KOPT-K1 (cell line): ENCODE measurements at regions not wholly inside any gene's neighbourhood (a gene's known extent, or its start where the extent isn't known, plus 50 kb on each side); places are given as distances from the start of the nearest gene placed in this dataset.
"Not testable (repeated sequence)": the region's sequence is repeated elsewhere in the genome, so short reads cannot be mapped to it uniquely, and the experiment has no call there.

Experiments used
- H3K27ac ChIP-seq: fragments of 200-600 bp; sonication (generic); 2 replicates; pipeline ENCODE4 v1.5.1; 2016; ENCODE audit warnings: antibody characterized with exemption, mild to moderate bottlenecking, low read depth, low read length; ENCODE audit not compliant: poor library complexity, severe bottlenecking
- H3K36me3 ChIP-seq: fragments of 200-600 bp; sonication (generic); 2 replicates; pipeline ENCODE4 v1.5.1; 2017; ENCODE audit warnings: antibody characterized with exemption, mild to moderate bottlenecking, low read length, moderate library complexity; ENCODE audit not compliant: insufficient read depth
- H3K9me3 ChIP-seq: fragments of 200-600 bp; sonication (generic); 2 replicates; pipeline ENCODE4 v1.5.1; 2017; ENCODE audit warnings: antibody characterized with exemption, low read length, mild to moderate bottlenecking; ENCODE audit not compliant: insufficient read depth, poor library complexity, severe bottlenecking

DNA sequence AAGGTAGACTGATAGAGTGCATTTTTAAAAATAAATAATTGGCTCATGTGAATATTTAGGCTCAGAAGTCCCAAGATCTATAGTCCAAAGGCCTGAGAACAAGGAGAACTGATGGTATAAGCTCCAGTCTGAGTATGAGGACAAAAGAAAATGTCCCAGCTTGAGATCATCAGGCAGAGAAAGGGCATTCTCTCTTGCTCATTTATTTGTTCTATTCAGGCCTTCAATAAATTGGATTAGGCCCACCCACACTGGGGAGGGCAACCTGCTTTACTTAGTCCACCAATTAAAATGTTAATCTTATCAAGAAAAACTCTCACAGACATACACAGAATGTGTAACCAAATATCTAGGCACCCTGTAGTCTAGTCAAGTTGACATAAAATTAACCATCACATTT is 644.4 kb upstream of the MDGA2 start:
- Histone ChIP-seq H3K9me3 (no peaks in the 10 kb centered on the region), H3K27ac (no peak overlapping the region)

DNA sequence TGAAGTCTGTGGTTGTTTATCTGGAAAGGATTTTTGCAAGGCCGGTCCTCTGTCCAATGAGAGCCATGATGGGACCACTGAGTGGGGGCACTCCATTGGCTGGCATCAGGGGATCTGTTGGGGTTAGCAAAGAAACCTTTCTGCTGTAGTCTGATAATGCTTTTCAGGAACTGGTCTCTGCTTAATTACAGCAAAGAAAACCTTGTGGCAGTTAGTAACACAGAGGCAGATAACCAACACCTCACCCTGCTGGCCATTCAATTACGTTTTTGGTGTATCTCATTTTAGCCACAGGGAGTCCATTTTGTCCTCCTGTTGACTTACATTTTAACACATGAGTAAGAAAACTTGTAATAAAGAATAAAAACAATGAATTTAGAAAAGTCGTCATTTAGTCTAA is 629.3 kb upstream of the MDGA2 start:
- H3K27ac ChIP-seq = no peak overlapping the region
- H3K36me3 ChIP-seq = no peaks in the 10 kb centered on the region
- H3K9me3 ChIP-seq = no peaks in the 10 kb centered on the region

More for the DNA sequence above, 644.4 kb upstream of the MDGA2 start:
- H3K36me3 ChIP-seq = no peaks in the 10 kb centered on the region

DNA sequence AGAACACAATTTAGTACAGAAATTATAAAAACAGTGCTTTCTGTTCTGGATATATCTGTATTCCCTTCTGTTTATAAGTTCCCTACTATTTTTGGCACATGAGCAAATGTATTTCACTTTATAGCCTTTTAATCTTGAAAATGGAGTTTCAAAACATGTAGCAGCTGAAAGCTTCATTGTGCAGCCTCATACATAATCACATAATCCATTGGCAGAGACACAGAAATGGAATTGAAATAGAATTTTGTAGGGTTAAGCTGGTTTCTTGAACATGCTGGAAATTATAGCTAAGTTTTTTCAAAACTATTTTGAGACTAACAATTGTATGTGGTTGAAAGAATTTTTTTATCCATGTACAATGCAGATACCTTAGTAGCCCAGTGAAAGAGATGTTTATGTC is 614.3 kb upstream of the MDGA2 start:
- Histone ChIP-seq H3K36me3 (no peaks in the 10 kb centered on the region), H3K9me3 (no peaks in the 10 kb centered on the region), H3K27ac (no peak overlapping the region)

DNA sequence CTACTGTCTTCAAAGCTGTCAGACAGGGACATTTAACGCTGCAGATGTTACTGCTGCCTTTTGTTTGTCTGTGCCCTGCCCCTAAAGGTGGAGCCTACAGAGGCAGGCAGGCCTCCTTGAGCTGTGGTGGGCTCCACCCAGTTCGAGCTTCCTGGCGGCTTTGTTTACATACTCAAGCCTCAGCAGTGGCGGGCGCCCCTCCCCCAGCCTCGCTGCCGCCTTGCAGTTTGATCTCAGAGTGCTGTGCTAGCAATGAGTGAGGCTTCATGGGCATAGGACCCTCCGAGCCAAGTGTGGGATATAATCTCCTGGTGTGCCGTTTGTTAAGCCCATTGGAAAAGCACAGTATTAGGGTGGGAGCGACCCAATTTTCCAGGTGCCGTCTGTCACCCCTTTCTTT is 609.8 kb upstream of the MDGA2 start:
- H3K9me3 ChIP-seq, H3K36me3 ChIP-seq, H3K27ac ChIP-seq: not testable (repeated sequence)

DNA sequence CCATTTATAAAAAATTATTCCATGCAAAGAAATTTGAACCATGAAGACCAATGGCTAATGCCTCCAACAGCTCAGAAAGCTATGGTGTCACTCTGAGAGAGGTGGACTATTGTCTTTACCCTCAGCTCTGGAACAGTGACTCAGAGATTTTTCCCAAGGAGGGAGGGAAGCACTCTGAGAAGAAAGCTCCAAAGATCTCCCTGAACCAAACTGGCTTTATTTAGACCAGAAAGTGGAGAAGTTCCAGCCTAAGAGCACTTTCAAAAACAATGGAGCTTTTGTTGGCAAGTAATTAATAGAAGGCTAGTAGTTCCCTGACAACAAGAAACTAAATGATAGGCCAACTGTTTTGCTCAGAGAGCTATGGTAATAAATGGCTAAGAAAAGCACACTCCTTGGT is 599.9 kb upstream of the MDGA2 start:
- H3K27ac ChIP-seq = no peak overlapping the region
- H3K36me3 ChIP-seq = no peaks in the 10 kb centered on the region
- no peaks in the 10 kb centered on the region for H3K9me3 ChIP-seq

DNA sequence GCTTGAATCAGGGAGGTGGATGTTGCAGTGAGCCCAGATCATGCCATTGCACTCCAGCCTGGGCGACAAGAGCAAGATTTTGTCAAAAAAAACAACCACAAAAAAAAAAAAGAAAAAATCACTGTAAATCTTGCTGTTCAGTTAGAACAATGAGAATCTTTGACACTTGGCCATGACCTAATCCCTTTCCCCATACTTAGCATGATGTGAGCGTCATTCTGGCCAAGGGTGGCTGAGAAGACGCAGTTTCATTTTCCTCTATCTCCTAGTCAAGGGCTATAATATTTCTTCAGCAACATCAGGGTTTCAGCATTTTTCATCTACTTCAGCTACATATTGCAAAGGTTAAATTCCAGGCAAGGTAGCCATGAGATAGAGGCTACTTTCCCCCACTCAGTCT is 599.4 kb upstream of the MDGA2 start:
- Histone ChIP-seq H3K36me3 (no peaks in the 10 kb centered on the region), H3K9me3 (no peaks in the 10 kb centered on the region), H3K27ac (no peak overlapping the region)

DNA sequence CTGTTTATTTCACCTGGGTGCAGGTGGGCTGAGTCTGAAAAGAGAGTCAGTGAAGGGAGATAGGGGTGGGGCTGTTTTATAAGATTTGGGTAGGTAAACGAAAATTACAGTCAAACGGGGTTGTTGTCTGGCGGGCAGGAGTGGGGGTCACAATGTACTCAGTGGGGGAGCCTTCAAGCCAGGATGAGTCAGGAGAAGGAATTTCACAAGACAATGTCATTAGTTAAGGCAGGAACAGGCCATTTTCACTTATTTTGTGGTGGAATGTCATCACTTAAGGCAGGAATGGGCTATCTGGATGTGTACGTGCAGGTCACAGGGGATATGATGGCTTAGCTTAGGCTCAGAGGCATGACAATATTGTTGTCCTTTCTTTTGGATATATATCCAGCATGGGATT is 592.5 kb upstream of the MDGA2 start:
- not testable (repeated sequence) for H3K27ac ChIP-seq, H3K36me3 ChIP-seq, H3K9me3 ChIP-seq

DNA sequence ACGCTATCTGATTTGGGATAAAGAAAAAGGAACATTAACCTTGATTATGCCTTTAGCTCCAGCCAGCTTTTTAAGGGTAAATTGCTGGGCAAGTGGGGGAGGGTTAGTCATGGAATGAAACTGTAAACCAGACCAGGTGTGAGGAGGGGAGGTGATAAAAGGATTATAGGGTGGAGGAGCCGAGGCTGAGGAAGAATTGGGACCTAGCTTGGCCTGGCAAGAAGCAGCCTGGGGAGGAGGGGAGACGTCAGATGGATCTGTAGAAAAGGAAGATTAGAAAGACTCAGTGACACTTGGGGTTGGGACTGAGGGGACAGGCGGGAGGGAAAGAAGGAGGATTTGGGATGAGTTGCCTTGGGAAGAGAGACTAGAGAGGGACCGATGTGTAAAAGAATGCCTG is 590.8 kb upstream of the MDGA2 start:
- H3K9me3 ChIP-seq, H3K36me3 ChIP-seq, H3K27ac ChIP-seq: not testable (repeated sequence)

DNA sequence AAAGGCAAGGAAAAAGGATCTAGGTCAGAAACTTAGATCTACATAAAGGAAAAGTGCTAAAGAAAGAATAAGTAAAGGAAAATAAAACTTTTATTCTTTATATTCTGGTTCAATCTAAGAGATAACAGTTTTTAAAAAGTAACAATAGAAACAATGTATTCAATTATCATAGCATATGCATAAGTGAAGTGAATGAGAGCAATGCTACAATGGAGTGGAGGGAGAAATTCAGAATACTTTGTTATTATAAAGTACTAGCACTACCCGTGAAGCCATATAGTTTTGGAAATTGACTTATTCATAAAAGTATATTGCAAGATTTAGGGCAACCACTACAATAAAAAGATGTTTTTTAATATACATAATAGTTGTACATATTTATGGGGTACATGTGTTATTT is 586.0 kb upstream of the MDGA2 start:
- no peak overlapping the region for H3K27ac ChIP-seq

DNA sequence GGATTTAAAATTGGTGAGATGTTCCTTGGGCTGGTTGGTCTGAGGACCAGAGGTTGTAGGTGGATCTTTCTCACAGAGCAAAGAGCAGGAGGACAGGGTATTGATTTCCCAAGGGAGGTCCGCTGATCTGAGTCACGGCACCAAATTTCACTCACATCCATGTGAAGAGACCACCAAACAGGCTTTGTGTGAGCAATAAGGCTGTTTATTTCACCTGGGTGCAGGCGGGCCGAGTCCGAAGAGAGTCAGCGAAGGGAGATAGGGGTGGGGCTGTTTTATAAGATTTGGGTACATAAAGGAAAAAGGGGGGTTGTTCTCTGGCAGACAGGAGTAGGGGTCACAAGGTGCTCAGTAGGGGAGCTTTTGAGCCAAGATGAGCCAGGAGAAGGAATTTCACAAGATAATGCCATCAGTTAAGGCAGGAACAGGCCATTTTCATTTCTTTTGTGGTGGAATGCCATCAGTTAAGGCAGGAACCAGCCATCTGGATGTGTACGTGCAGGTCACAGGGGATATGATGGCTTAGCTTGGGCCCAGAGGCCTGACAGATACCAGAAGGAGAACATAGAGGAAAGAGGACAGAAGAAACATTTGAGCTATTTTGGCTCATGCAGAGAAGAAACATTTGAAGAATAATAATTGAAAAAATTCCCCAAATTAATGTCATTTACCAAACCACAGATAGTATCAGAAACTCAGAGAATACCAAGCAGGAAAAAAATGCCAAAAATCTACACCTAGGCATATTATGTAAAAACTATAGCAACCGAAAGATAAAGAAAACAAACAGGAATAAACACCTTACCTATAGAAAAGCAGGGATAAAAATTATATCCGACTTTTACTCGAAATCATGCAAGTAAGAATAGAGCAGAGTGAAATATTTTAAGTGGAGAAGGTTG is 585.2 kb upstream of the MDGA2 start:
- H3K36me3 ChIP-seq, H3K27ac ChIP-seq, H3K9me3 ChIP-seq: not testable (repeated sequence)

More for the DNA sequence above, 586.0 kb upstream of the MDGA2 start:
- no peaks in the 10 kb centered on the region for H3K9me3 ChIP-seq
- H3K36me3 ChIP-seq = no peaks in the 10 kb centered on the region

DNA sequence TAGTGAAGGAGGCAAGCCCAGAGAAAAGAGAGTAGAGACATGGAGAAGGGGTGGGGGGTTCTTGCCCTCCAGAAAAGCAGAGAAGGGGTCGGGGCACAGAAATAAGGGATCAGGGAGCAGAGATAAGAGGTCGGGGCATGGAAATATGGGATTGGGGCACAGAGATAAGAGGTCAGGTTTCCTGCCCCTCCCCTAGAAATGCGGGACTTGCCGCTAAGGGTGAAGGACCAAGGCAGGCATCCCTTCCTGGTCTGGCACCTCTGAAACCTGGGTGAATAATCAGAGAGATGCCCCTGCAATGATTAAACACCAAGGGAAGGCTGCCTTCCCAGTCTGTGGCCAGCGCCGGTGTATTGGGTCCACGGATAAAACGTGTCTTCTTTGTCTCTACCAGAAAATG is 584.5 kb upstream of the MDGA2 start:
- H3K9me3 ChIP-seq, H3K36me3 ChIP-seq, H3K27ac ChIP-seq: not testable (repeated sequence)

DNA sequence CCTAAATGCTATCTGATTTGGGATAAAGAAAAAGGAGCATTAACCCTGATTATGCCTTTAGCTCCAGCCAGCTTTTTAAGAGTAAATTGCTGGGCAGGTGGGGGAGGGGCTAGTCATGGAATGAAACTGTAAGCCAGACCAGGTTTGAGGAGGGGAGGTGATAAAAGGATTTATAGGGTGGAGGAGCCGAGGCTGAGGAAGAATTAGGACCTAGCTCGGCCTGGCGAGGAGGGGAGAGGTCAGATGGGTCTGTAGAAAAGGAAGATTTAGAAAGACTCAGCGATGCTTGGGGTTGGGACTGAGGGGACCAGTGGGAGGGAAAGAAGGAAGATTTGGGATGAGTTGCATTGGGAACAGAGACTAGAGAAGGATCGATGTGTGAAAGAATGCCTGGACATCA is 583.8 kb upstream of the MDGA2 start:
- not testable (repeated sequence) for H3K9me3 ChIP-seq, H3K27ac ChIP-seq, H3K36me3 ChIP-seq

DNA sequence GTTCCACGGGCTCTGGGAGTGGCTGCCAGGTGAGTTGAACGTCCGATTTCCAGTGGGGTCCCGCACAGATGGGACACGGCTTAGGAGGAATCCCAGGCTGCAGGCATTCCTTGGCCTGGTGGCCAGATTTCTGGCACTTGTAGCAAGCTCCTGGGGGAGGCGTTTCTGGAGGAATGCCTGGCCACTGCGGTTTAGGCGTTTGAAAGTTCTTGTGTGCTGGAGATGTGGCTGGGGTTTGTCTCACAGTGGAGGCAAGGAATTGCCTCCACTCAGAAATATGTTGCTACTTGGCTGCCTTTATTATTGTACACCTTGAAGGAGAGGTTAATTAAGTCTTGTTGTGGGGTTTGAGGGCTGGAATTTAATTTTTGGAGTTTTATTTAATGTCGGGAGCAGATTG is 583.3 kb upstream of the MDGA2 start:
- not testable (repeated sequence) for H3K36me3 ChIP-seq, H3K27ac ChIP-seq, H3K9me3 ChIP-seq

DNA sequence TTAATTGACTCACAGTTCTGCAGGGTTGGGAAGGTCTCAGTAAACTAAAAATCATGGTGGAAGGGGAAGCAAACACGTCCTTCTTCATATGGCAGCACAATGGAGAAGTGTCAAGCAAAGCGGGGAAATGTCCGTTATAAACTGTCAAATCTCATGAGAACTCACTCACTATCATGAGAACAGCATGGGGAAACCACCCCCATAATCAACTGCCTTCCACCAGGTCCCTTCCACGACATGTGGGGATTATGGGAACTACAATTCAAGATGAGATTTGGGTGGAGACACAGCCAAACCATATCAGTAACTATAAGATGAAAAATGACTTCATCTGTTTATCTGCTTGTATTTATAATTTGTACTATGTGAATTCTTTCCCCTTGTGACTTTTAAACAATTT is 577.6 kb upstream of the MDGA2 start:
- no peaks in the 10 kb centered on the region for H3K36me3 ChIP-seq
- H3K27ac ChIP-seq = no peak overlapping the region
- no peaks in the 10 kb centered on the region for H3K9me3 ChIP-seq

DNA sequence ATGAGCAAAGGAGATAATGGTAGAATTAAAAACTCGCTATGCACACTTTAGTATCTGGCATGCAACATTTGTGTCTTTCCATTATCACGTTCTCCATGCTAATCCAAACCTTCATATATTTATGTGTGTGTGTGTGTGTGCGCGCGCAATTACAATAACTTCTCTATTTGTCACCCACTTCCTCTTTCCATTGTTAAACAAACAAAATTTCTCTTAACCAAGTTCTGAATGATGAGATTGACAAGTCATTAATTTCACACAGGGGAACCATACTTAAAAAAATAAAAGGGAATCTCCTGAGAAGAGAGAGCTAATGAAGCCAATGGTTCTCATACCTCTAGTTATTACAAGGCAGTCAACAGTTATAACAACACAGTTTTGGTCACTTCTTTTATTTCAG is 575.9 kb upstream of the MDGA2 start:
- Histone ChIP-seq H3K36me3 (no peaks in the 10 kb centered on the region), H3K9me3 (no peaks in the 10 kb centered on the region), H3K27ac (no peak overlapping the region)

DNA sequence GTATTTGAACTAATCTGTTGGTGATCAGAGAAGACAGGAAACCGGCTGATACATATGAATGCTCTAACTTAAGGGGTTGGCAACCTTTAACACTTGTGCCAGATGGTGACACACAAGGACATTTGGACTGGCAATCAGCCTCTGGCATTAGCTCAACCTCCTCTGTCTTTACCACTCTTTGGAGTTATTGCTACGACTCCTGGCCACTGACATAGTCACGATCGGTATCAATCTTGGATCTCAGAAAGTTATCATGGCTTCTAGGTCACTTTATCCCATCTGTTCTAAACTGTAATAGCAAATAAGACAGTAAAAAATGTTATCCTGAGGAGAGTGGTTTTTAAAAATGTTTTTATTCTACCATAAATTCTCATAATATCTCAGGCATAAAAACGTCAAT is 575.2 kb upstream of the MDGA2 start:
- no peaks in the 10 kb centered on the region for H3K9me3 ChIP-seq
- H3K36me3 ChIP-seq = no peaks in the 10 kb centered on the region
- no peak overlapping the region for H3K27ac ChIP-seq
